CD4-positive, alpha-beta T cell (primary cell): ENCODE measurements at regions not wholly inside any gene's neighbourhood (a gene's known extent, or its start where the extent isn't known, plus 50 kb on each side); places are given as distances from the start of the nearest gene placed in this dataset.

Source experiments
- ATAC-seq: fragments of 200-7000 bp; cut with Tn5 transposase; one replicate; pipeline ENCODE4 v1.10.0; 2022; ENCODE audit warnings: mild to moderate bottlenecking; ENCODE audit not compliant: poor library complexity
- CTCF ChIA-PET: fragments of 350-600 bp; sonication (Branson Sonifier 250); formaldehyde crosslinking; loops from one replicate; lab custom pipeline; 2021; ENCODE audit warnings: antibody characterized with exemption, inconsistent platforms; lab: Charles Lee
- POLR2A ChIA-PET: fragments of 350-600 bp; sonication (Branson Sonifier 250); formaldehyde crosslinking; loops from one replicate; lab custom pipeline; 2021; ENCODE audit warnings: antibody characterized with exemption, inconsistent platforms; lab: Charles Lee
- DNase-seq, 14 experiments: peaks; one replicate each; pipeline ENCODE4 v3.0.0-alpha.2; 2013 to 2020; ENCODE audit warnings: mixed read lengths in 2 of 14
- H3K27ac ChIP-seq, 2 donors: one replicate each; pipeline versions ENCODE4 v1.5.1 to v1.7.0; 2013; ENCODE audit warnings: low read length in 2 of 2, low read depth in 1 of 2, mild to moderate bottlenecking in 1 of 2
- H3K27me3 ChIP-seq, 2 experiments: 1 replicate in 1 of 2; 2 replicates in 1 of 2; pipeline versions ENCODE4 v1.6.1 to v1.7.0; 2013; ENCODE audit warnings: low read length in 2 of 2, control low read depth in 1 of 2, mild to moderate bottlenecking in 1 of 2, moderate library complexity in 1 of 2; ENCODE audit not compliant: insufficient read depth in 2 of 2, control insufficient read depth in 1 of 2
- H3K36me3 ChIP-seq: one replicate; pipeline ENCODE4 v1.6.1; 2013; ENCODE audit warnings: low read length, control low read depth; ENCODE audit not compliant: insufficient read depth
- H3K4me1 ChIP-seq: one replicate; pipeline ENCODE4 v1.6.1; 2013; ENCODE audit warnings: low read length, control low read depth; ENCODE audit not compliant: insufficient read depth
- H3K4me3 ChIP-seq: one replicate; pipeline ENCODE4 v1.5.1; 2013; ENCODE audit warnings: mild to moderate bottlenecking, low read length, moderate library complexity
- H3K9me3 ChIP-seq, 2 experiments: 1 replicate in 1 of 2; 2 replicates in 1 of 2; pipeline versions ENCODE4 v1.6.1 to v1.7.0; 2013; ENCODE audit warnings: low read length in 2 of 2, mild to moderate bottlenecking in 2 of 2, control low read depth in 1 of 2, moderate library complexity in 1 of 2; ENCODE audit not compliant: control insufficient read depth in 1 of 2, insufficient read depth in 1 of 2
- H3K27ac Mint-ChIP-seq: one replicate; pipeline ENCODE4 v1.8.0; 2020; ENCODE audit warnings: mixed read lengths
- H3K27me3 Mint-ChIP-seq: one replicate; pipeline ENCODE4 v1.8.0; 2021; ENCODE audit warnings: mixed read lengths
- H3K36me3 Mint-ChIP-seq: one replicate; pipeline ENCODE4 v1.8.0; 2021; ENCODE audit warnings: low read depth, mixed read lengths
- H3K4me1 Mint-ChIP-seq: one replicate; pipeline ENCODE4 v1.8.0; 2021; ENCODE audit warnings: low read depth, mixed read lengths
- H3K4me3 Mint-ChIP-seq: one replicate; pipeline ENCODE4 v1.8.0; 2020; ENCODE audit warnings: mild to moderate bottlenecking, mixed read lengths
- H3K9me3 Mint-ChIP-seq: one replicate; pipeline ENCODE4 v1.8.0; 2020; ENCODE audit warnings: mixed read lengths
- CTCF ChIP-seq: fragments of 200-600 bp; IDR thresholded peaks from one replicate; pipeline ENCODE4 v1.8.0; 2022; ENCODE audit warnings: antibody characterized with exemption, mild to moderate bottlenecking
- intact Hi-C, 2 experiments: fragments of 100-400 bp; cut with DNase I in 1 of 2; cut with micrococcal nuclease in 1 of 2; formaldehyde crosslinking; loops; one replicate each; pipeline versions ENCODE4 v1.15.1 to v1.9.0; 2023 to 2025; cut with DNase I, micrococcal nuclease

- CTCF ChIA-PET = no interaction called here
- H3K4me1 Mint-ChIP-seq = no peaks in the 10 kb centered on the region
Measured at GRCh38 chr6:166019214-166019613, 148.4 kb downstream of the TBXT start.

GRCh38 chr6:166017032-166017635 is 150.5 kb downstream of the TBXT start:
- Histone ChIP-seq H3K27me3 (peaks cover 0 to 2% of the 10 kb centered on the region in 2 experiments), H3K9me3 (peaks cover 0 to 11% of the 10 kb centered on the region in 2 experiments), H3K4me3 (no peak overlapping the region), H3K36me3 (no peaks in the 10 kb centered on the region), H3K4me1 (no peaks in the 10 kb centered on the region), H3K27ac (no peak overlapping the region)
- Mint-ChIP-seq H3K4me1 (no peaks in the 10 kb centered on the region), H3K36me3 (no peaks in the 10 kb centered on the region), H3K27ac (no peak overlapping the region), H3K4me3 (no peak overlapping the region), H3K9me3 (peaks cover 17% of the 10 kb centered on the region), H3K27me3 (peaks cover 13% of the 10 kb centered on the region)
- CTCF ChIA-PET = no interaction called here
- POLR2A ChIA-PET = no interaction called here
- no peak for TF ChIP-seq CTCF
- DNase-seq (no peak), ATAC-seq (no peak)
- intact Hi-C loops = no loop called here

More at GRCh38 chr6:166019214-166019613, 148.4 kb downstream of the TBXT start:
- no peak overlapping the region for H3K4me3 Mint-ChIP-seq
- H3K27me3 ChIP-seq = no peaks in the 10 kb centered on the region
- peaks cover 17% of the 10 kb centered on the region for H3K9me3 Mint-ChIP-seq
- H3K27ac ChIP-seq = no peak overlapping the region
- no peak for TF ChIP-seq CTCF
- no peak for ATAC-seq
- no peaks in the 10 kb centered on the region for H3K36me3 Mint-ChIP-seq
- intact Hi-C loops = no loop called here
- no peak overlapping the region for H3K4me3 ChIP-seq
- no peaks in the 10 kb centered on the region for H3K4me1 ChIP-seq
- no peak for DNase-seq
- no peaks in the 10 kb centered on the region for H3K36me3 ChIP-seq
- H3K27me3 Mint-ChIP-seq = no peaks in the 10 kb centered on the region
- H3K27ac Mint-ChIP-seq = no peak overlapping the region
- POLR2A ChIA-PET = no interaction called here
- H3K9me3 ChIP-seq = peaks cover 3 to 11% of the 10 kb centered on the region in 2 experiments

- H3K27me3 ChIP-seq = peaks cover 5 to 13% of the 10 kb centered on the region in 2 experiments
- Mint-ChIP-seq H3K27me3 (peaks cover 31% of the 10 kb centered on the region), H3K4me1 (no peaks in the 10 kb centered on the region), H3K36me3 (no peaks in the 10 kb centered on the region), H3K4me3 (no peak overlapping the region), H3K27ac (no peak overlapping the region), H3K9me3 (peaks cover 14% of the 10 kb centered on the region)
- peaks cover 0 to 11% of the 10 kb centered on the region in 2 experiments for H3K9me3 ChIP-seq
- no peak overlapping the region for H3K4me3 ChIP-seq
- ChIA-PET CTCF (no interaction called here), POLR2A (no interaction called here)
- TF ChIP-seq CTCF = no peak
- H3K4me1 ChIP-seq = no peaks in the 10 kb centered on the region
- ATAC-seq (no peak), DNase-seq (no peak)
- H3K36me3 ChIP-seq = no peaks in the 10 kb centered on the region
- intact Hi-C loops = no loop called here
- no peak overlapping the region for H3K27ac ChIP-seq
Measured at GRCh38 chr6:166014966-166015365, 152.7 kb downstream of the TBXT start.
